AML-193 (cell line): ENCODE measurements at regions not wholly inside any gene's neighbourhood (a gene's known extent, or its start where the extent isn't known, plus 50 kb on each side); places are given as distances from the start of the nearest gene placed in this dataset.

Experiments
- DNase-seq, 2 experiments: peaks; one replicate each; lab custom pipeline; 2025; lab: John Stamatoyannopoulos, UW

- DNase-seq: no peak
Measured at GRCh38 chr3:163671201-163671600, 1407.1 kb downstream of the SI start.

GRCh38 chr3:163664466-163664865, 1413.8 kb downstream of the SI start:
- DNase-seq: no peak

GRCh38 chr3:163657088-163657487, 1421.2 kb downstream of the SI start:
- DNase-seq: no peak

GRCh38 chr3:163655021-163655420, 1423.3 kb downstream of the SI start:
- DNase-seq: no peak

GRCh38 chr3:163644172-163644571, 1434.1 kb downstream of the SI start:
- DNase-seq: no peak

GRCh38 chr3:163632722-163633121, 1445.6 kb downstream of the SI start:
- no peak for DNase-seq

GRCh38 chr3:163626753-163627152, 1451.5 kb downstream of the SI start:
- no peak for DNase-seq

GRCh38 chr3:163622384-163622783, 1455.9 kb downstream of the SI start:
- no peak for DNase-seq

- no peak for DNase-seq
Measured at GRCh38 chr3:163614886-163615285, 1463.4 kb downstream of the SI start.

- DNase-seq: no peak
Measured at GRCh38 chr3:163605915-163606314, 1472.4 kb downstream of the SI start.

GRCh38 chr3:163601426-163601825, 1476.9 kb downstream of the SI start:
- no peak for DNase-seq

GRCh38 chr3:163587342-163587741, 1491.0 kb downstream of the SI start:
- DNase-seq: no peak

- no peak for DNase-seq
Measured at GRCh38 chr3:163582967-163583366, 1495.3 kb downstream of the SI start.

GRCh38 chr3:163577271-163577670, 1501.0 kb downstream of the SI start:
- no peak for DNase-seq

- no peak for DNase-seq
Measured at GRCh38 chr3:163576314-163576713, 1502.0 kb downstream of the SI start.

GRCh38 chr3:163573324-163573723, 1505.0 kb downstream of the SI start:
- DNase-seq: no peak

- no peak for DNase-seq
Measured at GRCh38 chr3:163572856-163573255, 1505.4 kb downstream of the SI start.

- no peak for DNase-seq
Measured at GRCh38 chr3:163563485-163563884, 1514.8 kb downstream of the SI start.

GRCh38 chr3:163562625-163563024, 1515.7 kb downstream of the SI start:
- no peak for DNase-seq

- DNase-seq: no peak
Measured at GRCh38 chr3:163561151-163561550, 1517.1 kb downstream of the SI start.

GRCh38 chr3:163560459-163560858, 1517.8 kb downstream of the SI start:
- no peak for DNase-seq

GRCh38 chr3:163556813-163557523, 1521.3 kb downstream of the SI start:
- DNase-seq: no peak

GRCh38 chr3:163555918-163556317, 1522.4 kb downstream of the SI start:
- DNase-seq: no peak

- no peak for DNase-seq
Measured at GRCh38 chr3:163552659-163552966, 1525.7 kb downstream of the SI start.
